MM.1S (cell line): ENCODE measurements at regions not wholly inside any gene's neighbourhood (a gene's known extent, or its start where the extent isn't known, plus 50 kb on each side); places are given as distances from the start of the nearest gene placed in this dataset.

Source experiments
- DNase-seq: peaks from one replicate; pipeline ENCODE4 v3.0.0-alpha.2; 2015
- H2AFZ ChIP-seq: fragments of 300-600 bp; sonication (generic); 2 replicates; pipeline ENCODE4 v1.6.0; 2016; ENCODE audit warnings: antibody characterized with exemption, low read length
- H3F3A ChIP-seq: fragments of 300-600 bp; sonication (generic); 2 replicates; pipeline ENCODE4 v1.6.1; 2016; ENCODE audit warnings: mild to moderate bottlenecking, antibody characterized with exemption, low read length, moderate library complexity, mixed read lengths; ENCODE audit not compliant: insufficient read depth
- H3K27ac ChIP-seq: fragments of 300-600 bp; sonication (generic); 2 replicates; pipeline ENCODE4 v1.5.1; 2016; ENCODE audit warnings: mild to moderate bottlenecking, low read length
- H3K27me3 ChIP-seq: fragments of 300-600 bp; sonication (generic); replicated peaks from 2 replicates; pipeline ENCODE4 v1.6.0; 2016; ENCODE audit warnings: low read length; ENCODE audit not compliant: insufficient read depth
- H3K36me3 ChIP-seq: fragments of 300-600 bp; sonication (generic); replicated peaks from 2 replicates; pipeline ENCODE4 v1.6.1; 2016; ENCODE audit warnings: mild to moderate bottlenecking, low read length, mixed read lengths; ENCODE audit not compliant: insufficient read depth
- H3K4me1 ChIP-seq: fragments of 300-600 bp; sonication (generic); 2 replicates; pipeline ENCODE4 v1.6.1; 2016; ENCODE audit warnings: low read length, mixed read lengths
- H3K4me2 ChIP-seq: fragments of 300-600 bp; sonication (generic); 2 replicates; pipeline ENCODE4 v1.6.0; 2016; ENCODE audit warnings: low read depth, low read length
- H3K4me3 ChIP-seq: fragments of 300-600 bp; sonication (generic); 2 replicates; pipeline ENCODE4 v1.5.1; 2016; ENCODE audit warnings: low read length, mixed read lengths
- H3K79me2 ChIP-seq: fragments of 300-600 bp; sonication (generic); 2 replicates; pipeline ENCODE4 v1.6.1; 2016; ENCODE audit warnings: mixed run types, low read length, mixed read lengths
- H3K9ac ChIP-seq: fragments of 300-600 bp; sonication (generic); 2 replicates; pipeline ENCODE4 v1.6.1; 2016; ENCODE audit warnings: low read length, mixed read lengths
- H3K9me2 ChIP-seq: fragments of 300-600 bp; sonication (generic); replicated peaks from 2 replicates; pipeline ENCODE4 v1.6.1; 2016; ENCODE audit warnings: mild to moderate bottlenecking, low read length, mixed read lengths; ENCODE audit not compliant: insufficient read depth
- H3K9me3 ChIP-seq: fragments of 300-600 bp; sonication (generic); replicated peaks from 2 replicates; pipeline ENCODE4 v1.6.1; 2016; ENCODE audit warnings: mild to moderate bottlenecking, low read length, mixed read lengths; ENCODE audit not compliant: insufficient read depth
- H4K20me1 ChIP-seq: fragments of 300-600 bp; sonication (generic); 2 replicates; pipeline ENCODE4 v1.6.1; 2016; ENCODE audit warnings: mild to moderate bottlenecking, low read length, moderate library complexity, mixed read lengths; ENCODE audit not compliant: insufficient read depth
- EZH2 ChIP-seq: fragments of 300-600 bp; sonication (generic); optimal IDR thresholded peaks from 2 replicates; pipeline ENCODE3; 2017; ENCODE audit warnings: low read depth, mild to moderate bottlenecking, antibody characterized with exemption, low read length, mixed read lengths
- EZH2phosphoT487 ChIP-seq: fragments of 300-600 bp; sonication (generic); IDR thresholded peaks from 2 replicates; pipeline ENCODE4 v1.6.1; 2018; ENCODE audit warnings: antibody characterized with exemption, low read length
- TF ChIP-seq, protein P1 (sequence below): fragments of 300-600 bp; sonication (generic); IDR thresholded peaks from 2 replicates; pipeline ENCODE4 v1.5.1; 2016; ENCODE audit warnings: antibody characterized with exemption, low read length, mixed read lengths

DNA sequence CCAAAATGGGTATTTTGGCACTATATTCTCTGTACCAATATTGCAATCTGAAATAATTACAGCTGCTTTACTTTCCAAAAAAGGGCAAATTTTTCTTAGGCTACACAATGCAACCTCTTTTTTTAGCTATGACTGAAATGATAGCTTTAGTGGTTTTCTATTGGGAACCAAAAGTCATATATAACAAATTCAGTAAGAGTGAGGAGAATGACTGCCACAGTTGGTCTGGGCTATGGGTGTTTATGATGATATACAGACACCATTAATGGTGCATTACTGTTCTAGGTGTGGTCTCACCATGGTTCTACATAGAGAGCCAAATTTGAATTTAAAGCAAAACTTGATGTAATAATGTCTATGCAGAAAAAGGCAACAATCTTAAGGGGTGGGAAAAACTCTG is 72.3 kb upstream of the PTBP2 start:
- H3K36me3 ChIP-seq = no peaks in the 10 kb centered on the region
- H2AFZ ChIP-seq = no peak overlapping the region
- H3K9ac ChIP-seq = no peak overlapping the region
- H4K20me1 ChIP-seq = no peaks in the 10 kb centered on the region
- no peak overlapping the region for H3K4me2 ChIP-seq
- H3K9me2 ChIP-seq = no peaks in the 10 kb centered on the region
- no peaks in the 10 kb centered on the region for H3K9me3 ChIP-seq
- DNase-seq = no peak
- H3K27me3 ChIP-seq = no peaks in the 10 kb centered on the region
- H3F3A ChIP-seq = no peaks in the 10 kb centered on the region
- no peak overlapping the region for H3K4me3 ChIP-seq
- no peak for TF ChIP-seq EZH2phosphoT487
- TF ChIP-seq, protein P1, sequence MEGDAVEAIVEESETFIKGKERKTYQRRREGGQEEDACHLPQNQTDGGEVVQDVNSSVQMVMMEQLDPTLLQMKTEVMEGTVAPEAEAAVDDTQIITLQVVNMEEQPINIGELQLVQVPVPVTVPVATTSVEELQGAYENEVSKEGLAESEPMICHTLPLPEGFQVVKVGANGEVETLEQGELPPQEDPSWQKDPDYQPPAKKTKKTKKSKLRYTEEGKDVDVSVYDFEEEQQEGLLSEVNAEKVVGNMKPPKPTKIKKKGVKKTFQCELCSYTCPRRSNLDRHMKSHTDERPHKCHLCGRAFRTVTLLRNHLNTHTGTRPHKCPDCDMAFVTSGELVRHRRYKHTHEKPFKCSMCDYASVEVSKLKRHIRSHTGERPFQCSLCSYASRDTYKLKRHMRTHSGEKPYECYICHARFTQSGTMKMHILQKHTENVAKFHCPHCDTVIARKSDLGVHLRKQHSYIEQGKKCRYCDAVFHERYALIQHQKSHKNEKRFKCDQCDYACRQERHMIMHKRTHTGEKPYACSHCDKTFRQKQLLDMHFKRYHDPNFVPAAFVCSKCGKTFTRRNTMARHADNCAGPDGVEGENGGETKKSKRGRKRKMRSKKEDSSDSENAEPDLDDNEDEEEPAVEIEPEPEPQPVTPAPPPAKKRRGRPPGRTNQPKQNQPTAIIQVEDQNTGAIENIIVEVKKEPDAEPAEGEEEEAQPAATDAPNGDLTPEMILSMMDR = no peak
- TF ChIP-seq EZH2 = no peak
- H3K27ac ChIP-seq = no peak overlapping the region
- no peaks in the 10 kb centered on the region for H3K79me2 ChIP-seq
- H3K4me1 ChIP-seq = no peaks in the 10 kb centered on the region

DNA sequence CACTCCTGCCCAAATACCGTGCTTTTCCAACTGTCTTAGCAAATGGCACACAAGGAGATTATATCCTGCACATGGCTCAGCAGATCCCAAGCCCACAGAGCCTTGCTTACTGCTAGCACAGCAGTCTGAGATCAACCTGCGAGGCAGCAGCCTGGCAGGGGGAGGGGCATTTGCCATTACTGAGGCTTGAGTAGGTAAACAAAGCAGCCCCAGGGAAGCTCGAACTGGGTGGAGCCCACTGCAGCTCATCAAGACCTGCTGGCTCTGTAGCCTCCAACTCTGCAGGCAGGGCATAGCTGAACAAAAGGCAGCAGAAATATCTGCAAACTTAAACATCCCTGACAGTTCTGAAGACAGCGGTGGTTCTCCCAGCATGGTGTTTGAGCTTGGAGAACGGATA is 70.1 kb upstream of the PTBP2 start:
- Histone ChIP-seq H3K4me2 (no peak overlapping the region), H3K79me2 (no peaks in the 10 kb centered on the region), H3F3A (no peaks in the 10 kb centered on the region), H4K20me1 (no peaks in the 10 kb centered on the region), H3K9me2 (no peaks in the 10 kb centered on the region), H3K9ac (no peak overlapping the region), H3K4me3 (no peak overlapping the region), H3K9me3 (no peaks in the 10 kb centered on the region), H3K27ac (no peak overlapping the region), H3K4me1 (no peaks in the 10 kb centered on the region), H3K27me3 (no peaks in the 10 kb centered on the region), H3K36me3 (no peaks in the 10 kb centered on the region), H2AFZ (no peak overlapping the region)
- no peak for TF ChIP-seq EZH2
- TF ChIP-seq, protein P1 = no peak
- no peak for TF ChIP-seq EZH2phosphoT487
- DNase-seq = no peak

DNA sequence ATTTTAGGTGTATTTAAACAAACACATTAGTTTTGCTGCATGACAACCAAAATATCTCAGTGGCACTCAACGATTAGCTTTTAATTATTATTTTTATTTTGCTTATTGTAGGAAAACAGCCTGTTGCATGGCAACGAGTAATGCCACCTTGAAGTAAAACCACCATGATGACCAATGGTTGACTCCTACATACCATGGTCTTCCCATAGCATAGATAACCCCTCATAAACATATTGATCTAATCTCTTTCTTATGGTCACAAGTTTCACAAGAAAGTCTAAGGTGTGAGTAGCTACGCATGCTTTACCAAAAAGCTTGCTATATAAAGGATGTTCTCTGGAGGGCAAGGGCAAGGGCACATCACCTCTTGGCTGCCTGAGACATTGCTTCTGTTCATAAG is 61.5 kb upstream of the PTBP2 start:
- TF ChIP-seq EZH2 (no peak), EZH2phosphoT487 (no peak)
- TF ChIP-seq, protein P1 = no peak
- H3F3A ChIP-seq = no peaks in the 10 kb centered on the region
- no peaks in the 10 kb centered on the region for H4K20me1 ChIP-seq
- H3K9ac ChIP-seq = no peak overlapping the region
- H3K27me3 ChIP-seq = no peaks in the 10 kb centered on the region
- H3K9me2 ChIP-seq = no peaks in the 10 kb centered on the region
- H3K4me3 ChIP-seq = no peak overlapping the region
- no peak overlapping the region for H2AFZ ChIP-seq
- H3K9me3 ChIP-seq = no peaks in the 10 kb centered on the region
- no peak for DNase-seq
- no peaks in the 10 kb centered on the region for H3K4me1 ChIP-seq
- H3K4me2 ChIP-seq = no peak overlapping the region
- H3K27ac ChIP-seq = no peak overlapping the region
- no peaks in the 10 kb centered on the region for H3K36me3 ChIP-seq
- H3K79me2 ChIP-seq = no peaks in the 10 kb centered on the region
